ENCODE measurements at regions not wholly inside any gene's neighbourhood (a gene's known extent, or its start where the extent isn't known, plus 50 kb on each side); places are given as distances from the start of the nearest gene placed in this dataset.

DNA sequence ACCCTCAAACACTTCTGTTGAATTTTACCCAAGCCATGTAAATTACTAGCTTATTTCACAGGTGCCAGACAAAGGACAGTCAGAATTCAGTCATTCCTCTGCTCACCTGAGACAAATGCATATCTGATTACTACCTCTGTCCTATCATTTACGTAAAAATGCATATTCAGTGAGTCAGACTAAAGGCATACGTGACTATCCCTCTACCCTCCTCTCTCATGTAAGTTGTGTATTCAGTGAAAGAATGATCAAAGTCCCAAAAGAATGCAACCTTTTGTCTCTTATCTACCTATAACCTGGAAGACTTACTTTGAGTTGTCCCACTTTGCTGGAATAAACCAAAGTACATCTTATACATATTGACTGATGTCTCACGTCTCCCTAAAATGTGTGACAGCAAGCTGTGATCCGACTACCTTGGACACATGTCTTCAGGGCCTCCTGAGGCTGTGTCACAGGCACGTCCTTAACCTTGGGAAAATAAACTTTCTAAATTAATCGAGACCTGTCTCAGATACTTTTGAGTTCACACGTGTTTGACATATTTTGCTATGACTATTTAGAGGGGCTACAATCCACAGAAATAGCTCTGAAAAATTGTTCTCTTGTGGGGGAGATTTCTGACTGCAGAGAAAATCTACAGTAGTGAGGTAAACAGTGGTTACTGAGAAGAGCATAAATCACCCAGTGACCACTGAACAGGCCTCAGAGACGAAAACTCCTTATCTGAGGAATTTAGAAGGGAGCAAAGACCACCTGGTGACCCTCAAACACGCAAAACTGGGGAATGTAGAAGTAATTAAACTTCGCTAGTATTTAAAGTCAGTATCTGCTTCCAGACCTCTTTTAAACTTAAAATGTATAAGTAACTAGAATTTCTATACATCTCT, 1575.8 kb downstream of the STIM2 start:
- Histone ChIP-seq H3K9me3 (ENCODE audit: low read length) (peaks cover 20% of the 10 kb centered on the region), H3K4me3 (ENCODE audit: low read length) (no peak overlapping the region), H3K27ac (ENCODE audit: low read length) (no peak overlapping the region), H3K9ac (ENCODE audit: low read length) (no peak overlapping the region), H3K4me1 (ENCODE audit: low read length) (no peaks in the 10 kb centered on the region), H3K9me2 (replicated peaks; ENCODE audit: insufficient read depth, low read length) (no peaks in the 10 kb centered on the region), H2AFZ (ENCODE audit: low read length) (no peak overlapping the region), H3K27me3 (ENCODE audit: low read length) (no peaks in the 10 kb centered on the region), H4K20me1 (ENCODE audit: insufficient read depth, low read depth, low read length) (no peaks in the 10 kb centered on the region), H3K4me2 (ENCODE audit: low read depth, low read length, poor library complexity, severe bottlenecking) (no peak overlapping the region), H3K36me3 (ENCODE audit: insufficient read depth, low read length) (no peaks in the 10 kb centered on the region), H3K79me2 (ENCODE audit: low read length) (no peaks in the 10 kb centered on the region)
- no peak for DNase-seq

DNA sequence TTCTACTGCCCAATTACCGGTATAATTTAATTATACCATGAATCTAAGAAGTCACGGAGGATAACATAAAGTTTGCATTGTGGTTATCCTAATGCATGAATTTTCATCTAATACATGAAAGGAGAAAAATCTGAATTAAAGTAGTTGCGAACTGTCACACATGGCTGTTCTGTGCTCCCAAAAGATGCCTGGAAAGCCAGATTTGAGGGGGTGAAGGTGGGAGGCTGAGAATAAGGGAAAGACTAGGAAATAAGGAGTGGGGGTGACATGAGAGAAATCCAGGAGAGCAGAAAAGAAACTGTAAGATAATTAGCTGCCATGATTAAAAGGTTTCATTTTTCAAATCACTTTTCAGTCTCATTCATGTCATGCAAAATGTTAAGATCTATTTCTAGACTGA, 1582.7 kb downstream of the STIM2 start:
- no peak overlapping the region for H2AFZ ChIP-seq (ENCODE audit: low read length)
- H3K4me2 ChIP-seq (ENCODE audit: low read depth, low read length, poor library complexity, severe bottlenecking) = no peak overlapping the region
- H3K9ac ChIP-seq (ENCODE audit: low read length) = no peak overlapping the region
- H3K4me1 ChIP-seq (ENCODE audit: low read length) = no peaks in the 10 kb centered on the region
- H3K9me3 ChIP-seq (ENCODE audit: low read length) = peaks cover 17% of the 10 kb centered on the region; the same call in 1 of the 2 replicates
- H3K9me2 ChIP-seq (replicated peaks; ENCODE audit: insufficient read depth, low read length) = no peaks in the 10 kb centered on the region
- H4K20me1 ChIP-seq (ENCODE audit: insufficient read depth, low read depth, low read length) = no peaks in the 10 kb centered on the region
- no peaks in the 10 kb centered on the region for H3K79me2 ChIP-seq (ENCODE audit: low read length)
- H3K4me3 ChIP-seq (ENCODE audit: low read length) = no peak overlapping the region
- no peaks in the 10 kb centered on the region for H3K27me3 ChIP-seq (ENCODE audit: low read length)
- H3K27ac ChIP-seq (ENCODE audit: low read length) = no peak overlapping the region
- H3K36me3 ChIP-seq (ENCODE audit: insufficient read depth, low read length) = no peaks in the 10 kb centered on the region
- DNase-seq = no peak

- Histone ChIP-seq H3K79me2 (ENCODE audit: low read length) (no peaks in the 10 kb centered on the region), H3K4me3 (ENCODE audit: low read length) (no peak overlapping the region), H2AFZ (ENCODE audit: low read length) (no peak overlapping the region), H3K4me2 (ENCODE audit: low read depth, low read length, poor library complexity, severe bottlenecking) (no peak overlapping the region), H3K9me3 (ENCODE audit: low read length) (peaks cover 17% of the 10 kb centered on the region; the same call in 1 of the 2 replicates), H4K20me1 (ENCODE audit: insufficient read depth, low read depth, low read length) (no peaks in the 10 kb centered on the region), H3K27ac (ENCODE audit: low read length) (no peak overlapping the region), H3K9ac (ENCODE audit: low read length) (no peak overlapping the region), H3K36me3 (ENCODE audit: insufficient read depth, low read length) (no peaks in the 10 kb centered on the region), H3K9me2 (replicated peaks; ENCODE audit: insufficient read depth, low read length) (no peaks in the 10 kb centered on the region), H3K27me3 (ENCODE audit: low read length) (no peaks in the 10 kb centered on the region), H3K4me1 (ENCODE audit: low read length) (no peaks in the 10 kb centered on the region)
- no peak for DNase-seq
Measured at GRCh38 chr4:28443801-28444412, 1583.3 kb downstream of the STIM2 start.

DNA sequence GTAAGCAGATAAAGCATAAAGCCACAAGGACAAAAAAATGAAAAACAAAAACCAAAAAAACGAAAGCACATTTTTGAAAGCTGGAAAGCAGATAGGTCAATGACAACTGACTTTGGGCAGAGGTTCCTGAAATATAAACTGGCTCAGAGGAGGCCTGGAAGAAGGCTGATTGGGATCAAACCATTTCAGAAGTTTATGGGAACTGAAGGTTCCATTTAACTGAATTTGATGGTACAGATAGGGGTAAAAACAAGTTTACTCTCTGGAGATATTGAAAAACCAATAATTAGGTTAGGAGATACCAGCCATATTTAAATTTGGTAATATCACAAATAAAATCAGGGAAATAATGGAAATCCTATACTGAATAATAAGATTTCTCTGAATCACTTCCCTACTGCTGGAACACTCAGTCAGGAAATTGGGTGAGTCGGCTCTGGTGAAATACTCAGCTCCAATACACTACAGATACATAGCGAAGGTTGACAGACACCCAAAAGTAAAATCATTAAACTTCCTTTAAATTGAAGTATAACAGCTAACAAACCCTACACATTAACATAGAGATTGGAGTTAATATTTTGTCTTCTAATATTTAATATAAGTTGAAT, 1584.3 kb downstream of the STIM2 start:
- no peaks in the 10 kb centered on the region for H3K27me3 ChIP-seq (ENCODE audit: low read length)
- no peaks in the 10 kb centered on the region for H3K79me2 ChIP-seq (ENCODE audit: low read length)
- H3K36me3 ChIP-seq (ENCODE audit: insufficient read depth, low read length) = no peaks in the 10 kb centered on the region
- H3K9ac ChIP-seq (ENCODE audit: low read length) = no peak overlapping the region
- no peak overlapping the region for H2AFZ ChIP-seq (ENCODE audit: low read length)
- H3K4me3 ChIP-seq (ENCODE audit: low read length) = no peak overlapping the region
- no peaks in the 10 kb centered on the region for H3K9me2 ChIP-seq (replicated peaks; ENCODE audit: insufficient read depth, low read length)
- no peak overlapping the region for H3K27ac ChIP-seq (ENCODE audit: low read length)
- H4K20me1 ChIP-seq (ENCODE audit: insufficient read depth, low read depth, low read length) = no peaks in the 10 kb centered on the region
- no peaks in the 10 kb centered on the region for H3K4me1 ChIP-seq (ENCODE audit: low read length)
- no peak overlapping the region for H3K4me2 ChIP-seq (ENCODE audit: low read depth, low read length, poor library complexity, severe bottlenecking)
- DNase-seq = no peak
- peaks cover 17% of the 10 kb centered on the region; the same call in 1 of the 2 replicates for H3K9me3 ChIP-seq (ENCODE audit: low read length)

DNA sequence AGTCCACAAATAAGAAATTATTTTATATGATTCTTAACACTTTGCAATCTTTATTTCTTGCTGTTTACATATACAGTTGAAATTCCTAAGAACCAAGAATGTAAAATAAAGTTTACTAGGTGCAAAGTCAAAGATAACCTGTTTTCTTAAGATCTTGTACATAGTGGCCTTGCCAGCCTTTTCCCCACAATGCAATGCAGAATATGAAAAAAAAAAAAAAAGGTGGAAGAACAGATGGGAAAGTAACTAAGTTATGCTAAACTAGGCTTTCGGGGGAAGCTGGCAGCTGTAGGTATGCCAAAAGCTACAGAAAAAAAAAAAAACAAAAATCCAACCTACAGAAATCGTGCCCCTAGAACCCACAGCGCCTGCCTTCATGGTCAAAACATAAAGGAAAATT, 1588.4 kb downstream of the STIM2 start:
- Histone ChIP-seq H2AFZ (ENCODE audit: low read length) (no peak overlapping the region), H3K4me2 (ENCODE audit: low read depth, low read length, poor library complexity, severe bottlenecking) (no peak overlapping the region), H3K9me3 (ENCODE audit: low read length) (peaks cover 11% of the 10 kb centered on the region), H3K36me3 (ENCODE audit: insufficient read depth, low read length) (no peaks in the 10 kb centered on the region), H3K4me1 (ENCODE audit: low read length) (no peaks in the 10 kb centered on the region), H3K79me2 (ENCODE audit: low read length) (no peaks in the 10 kb centered on the region), H3K27ac (ENCODE audit: low read length) (no peak overlapping the region), H3K9me2 (replicated peaks; ENCODE audit: insufficient read depth, low read length) (no peaks in the 10 kb centered on the region), H3K4me3 (ENCODE audit: low read length) (no peak overlapping the region), H3K27me3 (ENCODE audit: low read length) (no peaks in the 10 kb centered on the region), H4K20me1 (ENCODE audit: insufficient read depth, low read depth, low read length) (no peaks in the 10 kb centered on the region), H3K9ac (ENCODE audit: low read length) (no peak overlapping the region)
- DNase-seq = no peak

GRCh38 chr4:28451346-28451745, 1590.7 kb downstream of the STIM2 start:
- Histone ChIP-seq H3K27ac (ENCODE audit: low read length) (no peak overlapping the region), H3K4me3 (ENCODE audit: low read length) (no peak overlapping the region), H3K4me2 (ENCODE audit: low read depth, low read length, poor library complexity, severe bottlenecking) (no peak overlapping the region), H3K4me1 (ENCODE audit: low read length) (no peaks in the 10 kb centered on the region), H3K9me3 (ENCODE audit: low read length) (peaks cover 8% of the 10 kb centered on the region), H3K9ac (ENCODE audit: low read length) (no peak overlapping the region), H4K20me1 (ENCODE audit: insufficient read depth, low read depth, low read length) (no peaks in the 10 kb centered on the region), H3K27me3 (ENCODE audit: low read length) (no peaks in the 10 kb centered on the region), H3K9me2 (replicated peaks; ENCODE audit: insufficient read depth, low read length) (no peaks in the 10 kb centered on the region), H3K36me3 (ENCODE audit: insufficient read depth, low read length) (no peaks in the 10 kb centered on the region), H3K79me2 (ENCODE audit: low read length) (no peaks in the 10 kb centered on the region), H2AFZ (ENCODE audit: low read length) (no peak overlapping the region)
- DNase-seq = no peak

GRCh38 chr4:28462766-28463700, 1602.4 kb downstream of the STIM2 start:
- Histone ChIP-seq H3K4me2 (ENCODE audit: low read depth, low read length, poor library complexity, severe bottlenecking) (no peak overlapping the region), H3K27ac (ENCODE audit: low read length) (no peak overlapping the region), H3K36me3 (ENCODE audit: insufficient read depth, low read length) (no peaks in the 10 kb centered on the region), H3K9me2 (replicated peaks; ENCODE audit: insufficient read depth, low read length) (no peaks in the 10 kb centered on the region), H3K4me3 (ENCODE audit: low read length) (no peak overlapping the region), H3K4me1 (ENCODE audit: low read length) (no peaks in the 10 kb centered on the region), H3K9ac (ENCODE audit: low read length) (no peak overlapping the region), H3K27me3 (ENCODE audit: low read length) (no peaks in the 10 kb centered on the region), H3K9me3 (ENCODE audit: low read length) (peaks cover 13% of the 10 kb centered on the region; the same call in 1 of the 2 replicates), H2AFZ (ENCODE audit: low read length) (no peak overlapping the region), H4K20me1 (ENCODE audit: insufficient read depth, low read depth, low read length) (no peaks in the 10 kb centered on the region), H3K79me2 (ENCODE audit: low read length) (no peaks in the 10 kb centered on the region)
- DNase-seq = no peak

All from Karpas-422 (cell line).